Activated T-cell treated with anti-CD3 and anti-CD28 coated beads for 48 hours (primary cell): ENCODE measurements at regions not wholly inside any gene's neighbourhood (a gene's known extent, or its start where the extent isn't known, plus 50 kb on each side); places are given as distances from the start of the nearest gene placed in this dataset.

Experiments
- DNase-seq: peaks from one replicate; pipeline ENCODE4 v3.0.0-alpha.2; 2020; ENCODE audit warnings: low read depth

DNA sequence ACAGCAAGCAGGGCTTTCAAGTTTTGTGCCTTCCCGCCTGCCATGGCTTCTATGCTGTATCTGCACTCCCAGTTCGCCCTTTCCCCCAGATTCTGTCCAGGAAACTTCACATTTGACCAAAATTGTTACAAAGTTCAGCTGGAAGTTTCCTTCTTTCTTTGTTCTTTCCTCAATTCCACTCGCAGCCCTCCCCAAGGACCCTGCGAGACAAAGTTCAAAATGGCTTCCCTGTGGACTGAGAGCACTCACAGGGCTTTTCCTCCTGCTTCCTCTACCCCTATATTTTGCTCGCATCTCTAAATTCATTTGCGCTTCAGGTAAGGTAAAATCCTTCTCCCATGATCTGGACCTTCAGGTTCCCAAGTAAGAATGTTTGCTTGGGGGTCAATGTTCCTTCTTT lies 1348.4 kb upstream of the B3GALT2 start:
- DNase-seq, result no peak

DNA sequence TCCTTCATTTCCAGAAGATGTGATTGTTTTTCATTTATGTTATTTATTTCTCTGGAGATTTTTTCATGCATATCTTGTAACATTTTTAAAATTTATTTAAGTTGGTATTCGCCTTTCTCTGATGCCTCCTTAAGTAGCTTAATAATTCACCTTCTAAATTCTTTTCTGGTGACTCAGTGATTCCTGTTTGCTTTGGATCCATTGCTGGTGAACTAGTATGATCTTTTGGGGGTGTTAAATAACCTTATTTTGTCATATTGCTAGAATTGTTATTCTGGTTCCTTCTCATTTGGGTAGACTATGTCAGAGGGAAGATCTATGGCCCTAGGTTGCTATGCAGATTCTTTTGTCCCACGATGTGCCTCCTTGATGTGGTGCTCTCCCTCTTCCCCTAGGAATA lies 1347.2 kb upstream of the B3GALT2 start:
- DNase-seq, result no peak

GRCh38 chr1:194517567-194517966 lies 1331.2 kb upstream of the B3GALT2 start:
- no peak for DNase-seq

GRCh38 chr1:194515916-194516315 lies 1329.5 kb upstream of the B3GALT2 start:
- DNase-seq, result no peak

DNA sequence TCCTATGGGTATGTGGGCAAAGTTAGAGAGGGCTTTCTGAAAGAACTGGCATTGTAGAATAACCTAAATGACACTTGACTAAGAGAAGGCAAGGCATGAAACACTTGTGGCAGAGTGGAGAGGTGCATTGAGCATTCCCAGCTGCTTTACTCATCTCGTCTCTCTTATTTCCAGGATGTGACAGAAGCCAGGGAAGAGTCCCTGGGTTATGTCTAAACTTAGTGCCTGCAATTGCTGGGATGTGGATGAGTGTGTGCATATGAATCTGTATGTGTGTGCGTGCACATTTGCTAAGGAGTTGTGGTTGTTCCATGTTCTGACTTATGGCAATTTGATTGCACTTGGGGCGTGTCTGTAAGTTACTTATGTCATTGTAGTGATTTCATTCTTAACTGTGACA lies 1326.5 kb upstream of the B3GALT2 start:
- no peak for DNase-seq

DNA sequence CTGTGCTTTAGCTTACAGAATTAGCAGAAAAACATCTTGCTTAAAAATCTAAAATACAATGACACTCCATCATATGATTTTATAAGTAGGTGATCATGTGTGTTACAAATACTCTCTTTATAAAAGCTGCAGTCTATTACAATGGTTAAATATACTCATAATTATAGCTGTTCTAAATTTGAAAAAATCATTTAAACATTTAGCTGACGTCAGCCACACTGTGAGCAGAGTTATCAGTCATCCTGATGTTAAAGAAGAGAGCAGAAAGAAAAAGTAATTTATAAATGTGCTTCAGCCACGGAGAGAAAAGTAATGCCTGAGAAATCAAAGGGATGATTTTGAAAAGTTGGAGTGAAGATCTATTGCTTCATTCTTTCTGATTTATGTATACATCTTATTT lies 1325.9 kb upstream of the B3GALT2 start:
- no peak for DNase-seq

DNA sequence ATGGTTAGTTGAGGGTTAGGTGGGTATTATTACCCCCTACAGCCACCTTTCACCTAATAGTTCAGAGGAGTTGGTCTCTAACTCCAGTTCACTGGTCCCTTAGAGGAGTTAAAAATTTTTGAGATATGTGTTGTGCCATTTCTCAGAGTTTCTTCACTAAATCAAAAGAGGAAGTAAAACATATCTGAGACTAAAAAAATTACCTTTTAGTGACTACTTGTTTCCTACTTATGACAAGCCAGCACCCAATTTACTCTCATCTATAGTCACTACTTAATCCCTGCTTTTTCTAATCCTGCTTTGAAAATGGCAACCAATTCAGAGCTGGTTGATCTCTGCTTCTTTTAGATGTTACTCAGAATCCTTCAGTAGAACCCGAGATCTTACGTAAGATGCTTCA lies 1316.8 kb upstream of the B3GALT2 start:
- DNase-seq, result no peak

- no peak for DNase-seq
These were observed 1309.0 kb upstream of the B3GALT2 start for GRCh38 chr1:194495434-194495833.

- no peak for DNase-seq
These were observed 1300.8 kb upstream of the B3GALT2 start for GRCh38 chr1:194487172-194487571.

- DNase-seq, result no peak
These were observed 1299.0 kb upstream of the B3GALT2 start for GRCh38 chr1:194485432-194485831.

DNA sequence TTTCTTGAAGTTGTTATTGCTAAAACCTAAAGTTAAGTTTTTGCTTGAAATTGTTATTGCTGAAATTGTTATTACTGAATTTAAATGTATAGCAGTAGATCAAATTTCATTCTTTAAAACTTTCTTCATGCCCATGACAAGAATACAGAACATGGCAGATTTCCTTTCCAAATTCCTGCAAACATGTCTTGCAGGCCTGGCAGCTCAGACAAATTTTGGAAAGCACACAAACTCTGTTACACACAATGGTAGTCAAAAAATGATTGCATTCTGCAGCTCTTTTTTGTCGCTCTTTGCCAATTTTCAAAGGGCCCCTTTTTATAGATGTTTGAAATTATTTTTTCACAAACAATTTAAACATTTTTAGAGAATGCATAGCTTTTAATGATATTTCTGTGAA lies 1292.3 kb upstream of the B3GALT2 start:
- DNase-seq, result no peak

DNA sequence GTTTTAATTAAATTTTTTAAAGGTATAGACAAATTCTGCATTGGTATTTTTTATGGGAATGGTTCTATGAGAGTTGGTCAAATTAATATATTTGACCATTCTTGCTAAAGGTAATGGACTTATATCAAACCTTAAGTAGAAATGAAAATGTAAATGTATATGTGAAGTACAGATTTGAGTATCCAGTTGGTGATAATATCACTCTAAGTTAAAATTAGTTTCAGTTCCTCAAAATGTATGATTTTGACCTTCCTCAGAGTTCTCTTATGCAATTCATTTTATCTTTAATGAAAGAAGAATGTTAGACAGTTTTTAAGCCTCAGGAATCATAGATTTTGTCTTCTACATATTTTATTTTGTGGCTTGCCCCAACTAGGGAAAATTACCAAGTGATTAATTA lies 1291.5 kb upstream of the B3GALT2 start:
- no peak for DNase-seq

- DNase-seq, result no peak
These were observed 1290.5 kb upstream of the B3GALT2 start for GRCh38 chr1:194476872-194477271.

DNA sequence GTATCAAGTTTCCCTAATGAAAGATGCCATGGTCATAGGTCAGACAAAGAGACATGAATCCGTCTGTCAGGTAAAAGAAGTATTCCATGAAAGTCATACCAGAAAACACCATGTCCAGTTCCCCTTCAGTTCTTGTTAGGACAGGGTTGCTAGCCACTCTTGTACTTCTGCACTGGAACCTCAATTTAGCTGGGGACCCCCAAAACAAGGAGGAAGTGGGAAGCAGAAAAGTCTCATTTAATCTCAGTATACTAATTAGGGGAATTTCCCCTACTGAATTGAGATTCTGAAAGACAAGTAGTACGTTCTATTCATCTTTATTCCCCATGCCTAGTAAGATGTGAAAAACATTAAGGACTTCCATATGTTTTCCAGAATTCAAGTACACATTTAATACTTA lies 1289.9 kb upstream of the B3GALT2 start:
- DNase-seq, result no peak

DNA sequence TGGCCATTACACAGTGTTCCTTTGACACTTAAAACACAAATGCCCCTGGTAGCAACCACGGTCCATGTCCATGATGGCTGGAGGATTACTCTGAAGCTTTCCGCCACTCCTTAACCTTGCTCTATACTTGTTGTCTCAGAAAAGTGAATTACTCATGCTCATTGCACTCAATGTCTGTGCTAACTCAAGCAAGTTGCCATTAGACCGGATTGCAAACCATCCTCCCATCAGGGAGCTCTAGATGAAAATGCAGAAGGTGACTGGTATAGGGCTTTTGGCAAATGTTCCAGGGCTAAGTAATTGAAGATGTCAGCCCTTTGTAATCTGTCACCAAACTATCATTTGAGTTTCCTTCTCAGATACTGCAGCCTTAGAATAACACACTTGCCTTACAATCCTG lies 1288.3 kb upstream of the B3GALT2 start:
- no peak for DNase-seq

GRCh38 chr1:194473766-194474165 lies 1287.4 kb upstream of the B3GALT2 start:
- no peak for DNase-seq

DNA sequence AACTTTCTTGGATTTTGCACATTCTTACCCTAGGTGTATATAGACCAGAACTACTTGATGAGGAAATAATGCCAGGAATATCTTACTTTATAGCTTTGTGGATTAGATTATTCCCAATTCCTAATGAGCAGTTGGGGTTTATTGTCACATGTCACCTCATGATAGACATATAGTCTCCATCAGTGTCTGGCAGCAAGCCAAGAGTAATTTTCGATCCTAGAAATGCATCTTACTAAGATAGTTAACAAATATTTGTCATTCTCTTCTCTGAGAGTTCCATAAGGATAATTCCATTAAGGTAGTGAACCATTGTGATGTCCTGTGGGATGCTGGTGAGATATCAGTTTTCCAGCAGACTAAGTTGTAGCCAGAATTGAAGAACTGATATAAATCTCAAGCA lies 1282.9 kb upstream of the B3GALT2 start:
- DNase-seq, result no peak

GRCh38 chr1:194466706-194467105 lies 1280.3 kb upstream of the B3GALT2 start:
- no peak for DNase-seq

- no peak for DNase-seq
These were observed 1261.2 kb upstream of the B3GALT2 start for GRCh38 chr1:194447636-194448035.

DNA sequence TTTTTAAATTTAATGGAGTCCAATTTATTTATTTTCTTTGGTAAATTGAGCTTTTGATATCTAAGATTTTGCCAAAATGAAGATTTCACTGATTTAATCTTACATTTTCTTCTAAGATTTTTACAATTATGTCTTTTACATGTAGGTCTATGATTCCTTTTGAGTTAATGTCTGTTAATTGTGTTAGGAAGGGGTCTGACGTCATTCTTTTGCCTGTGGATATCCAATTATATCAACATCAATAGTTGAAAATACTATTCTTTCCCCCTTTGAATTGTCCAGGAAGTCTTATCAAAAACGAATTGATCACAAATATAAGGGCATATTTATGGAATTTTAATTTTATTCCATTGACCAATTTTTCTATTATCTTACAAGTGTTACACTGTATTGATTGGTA lies 1258.8 kb upstream of the B3GALT2 start:
- no peak for DNase-seq

DNA sequence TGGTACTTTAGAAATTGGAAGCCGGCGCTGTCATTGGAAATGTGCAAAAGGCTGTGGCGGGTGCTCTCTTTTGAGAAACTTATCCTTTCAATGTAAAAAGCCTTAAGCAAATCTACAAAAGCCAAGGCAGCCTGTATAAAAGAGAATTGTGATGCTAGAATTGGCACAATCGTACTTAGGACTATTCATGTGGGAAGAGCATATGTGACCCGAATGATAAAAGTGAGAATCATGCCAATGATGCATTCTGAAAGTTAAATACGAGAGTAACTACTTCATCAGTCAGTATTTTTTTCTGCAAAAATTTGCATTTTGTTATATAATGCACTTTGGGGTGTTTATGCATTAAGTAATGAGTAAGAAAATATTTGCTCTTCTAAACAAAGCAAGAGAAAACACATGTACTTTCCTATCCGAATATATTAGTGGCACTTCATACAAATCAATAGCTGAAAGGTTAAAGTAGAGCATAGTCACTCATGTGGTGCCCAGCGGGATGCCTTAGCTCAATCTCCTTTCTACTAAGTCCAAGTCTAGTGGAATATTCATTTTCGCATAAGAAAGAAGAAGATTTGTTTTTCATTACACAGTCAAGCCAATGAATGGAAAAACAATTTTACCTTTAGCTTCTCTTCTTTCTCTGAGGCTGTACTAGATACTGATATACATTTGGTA lies 1256.6 kb upstream of the B3GALT2 start:
- no peak for DNase-seq

- no peak for DNase-seq
These were observed 1250.7 kb upstream of the B3GALT2 start for GRCh38 chr1:194437135-194437534.

DNA sequence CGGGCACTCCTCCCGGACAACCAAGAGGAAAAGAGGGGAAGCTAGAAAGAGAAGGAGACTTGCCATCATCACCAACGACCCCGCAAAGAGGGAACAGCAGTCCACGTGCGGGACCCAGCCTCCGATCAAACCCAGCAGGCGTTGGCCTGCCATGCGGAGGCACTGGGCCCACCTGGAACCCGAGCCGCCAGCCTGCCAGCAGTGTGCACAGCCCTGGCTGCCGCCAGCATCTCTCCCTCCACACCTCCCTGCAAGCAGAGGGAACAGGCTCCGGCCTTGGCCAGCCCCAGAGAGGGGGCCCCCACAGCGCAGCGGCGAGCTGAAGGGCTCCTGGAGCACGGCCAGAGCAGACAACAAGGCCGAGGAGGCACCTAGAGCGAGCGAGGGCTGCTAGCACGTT lies 1244.7 kb upstream of the B3GALT2 start:
- DNase-seq, result no peak

DNA sequence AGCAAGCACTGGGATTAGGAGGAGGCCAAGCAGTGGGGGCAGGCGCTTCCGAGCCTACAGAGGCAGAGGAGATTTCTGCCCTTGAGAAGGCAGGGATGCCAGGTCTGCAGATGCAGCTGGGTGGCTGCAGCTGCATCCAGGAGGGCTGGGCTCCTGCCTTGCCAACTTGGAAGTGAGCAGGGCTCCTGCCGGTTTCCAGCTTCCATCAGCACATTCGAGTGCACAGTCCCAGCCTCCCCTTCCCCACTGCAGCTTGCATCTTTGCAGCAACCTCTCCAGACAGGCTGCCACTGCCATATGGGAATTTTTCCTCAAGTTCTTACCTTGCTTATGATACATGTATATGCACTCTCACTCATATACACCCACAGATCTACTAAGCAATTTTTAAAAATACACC lies 1234.3 kb upstream of the B3GALT2 start:
- DNase-seq, result no peak

GRCh38 chr1:194419721-194420120 lies 1233.3 kb upstream of the B3GALT2 start:
- no peak for DNase-seq
